Hepatocyte (in vitro differentiated cells): ENCODE measurements at regions not wholly inside any gene's neighbourhood (a gene's known extent, or its start where the extent isn't known, plus 50 kb on each side); places are given as distances from the start of the nearest gene placed in this dataset.

Experiments
- EZH2 ChIP-seq: fragments of 200-600 bp; sonication (generic); IDR thresholded peaks from 2 replicates; pipeline ENCODE4 v1.6.1; 2016; ENCODE audit warnings: antibody characterized with exemption, mild to moderate bottlenecking, borderline replicate concordance
- TF ChIP-seq, protein P1 (sequence below): fragments of 200-600 bp; sonication (generic); IDR thresholded peaks from 2 replicates; pipeline ENCODE4 v1.5.1; 2016; ENCODE audit warnings: antibody characterized with exemption, mild to moderate bottlenecking; ENCODE audit not compliant: poor library complexity

DNA sequence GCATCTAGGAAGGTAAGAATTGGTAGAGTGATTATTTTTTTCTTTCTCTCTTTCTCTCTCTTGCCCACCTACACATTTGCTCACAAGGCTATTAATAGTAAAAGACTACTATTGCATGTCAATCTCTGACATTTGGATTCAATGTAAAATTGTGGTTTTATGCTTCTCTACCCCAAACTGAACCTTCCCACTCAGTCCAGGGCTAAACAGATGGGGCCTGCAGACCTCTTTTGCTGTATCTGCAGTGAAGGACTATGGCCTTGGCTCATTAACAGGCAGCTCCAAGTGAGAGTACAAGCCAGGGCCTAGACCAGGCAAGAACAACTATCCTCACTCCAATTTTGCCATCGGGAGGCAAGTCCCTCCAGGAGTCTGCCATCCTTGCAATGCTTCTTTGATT is 68.3 kb upstream of the ARL4C start:
- TF ChIP-seq, protein P1, sequence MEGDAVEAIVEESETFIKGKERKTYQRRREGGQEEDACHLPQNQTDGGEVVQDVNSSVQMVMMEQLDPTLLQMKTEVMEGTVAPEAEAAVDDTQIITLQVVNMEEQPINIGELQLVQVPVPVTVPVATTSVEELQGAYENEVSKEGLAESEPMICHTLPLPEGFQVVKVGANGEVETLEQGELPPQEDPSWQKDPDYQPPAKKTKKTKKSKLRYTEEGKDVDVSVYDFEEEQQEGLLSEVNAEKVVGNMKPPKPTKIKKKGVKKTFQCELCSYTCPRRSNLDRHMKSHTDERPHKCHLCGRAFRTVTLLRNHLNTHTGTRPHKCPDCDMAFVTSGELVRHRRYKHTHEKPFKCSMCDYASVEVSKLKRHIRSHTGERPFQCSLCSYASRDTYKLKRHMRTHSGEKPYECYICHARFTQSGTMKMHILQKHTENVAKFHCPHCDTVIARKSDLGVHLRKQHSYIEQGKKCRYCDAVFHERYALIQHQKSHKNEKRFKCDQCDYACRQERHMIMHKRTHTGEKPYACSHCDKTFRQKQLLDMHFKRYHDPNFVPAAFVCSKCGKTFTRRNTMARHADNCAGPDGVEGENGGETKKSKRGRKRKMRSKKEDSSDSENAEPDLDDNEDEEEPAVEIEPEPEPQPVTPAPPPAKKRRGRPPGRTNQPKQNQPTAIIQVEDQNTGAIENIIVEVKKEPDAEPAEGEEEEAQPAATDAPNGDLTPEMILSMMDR = no peak
- no peak for TF ChIP-seq EZH2
